Astrocyte of the hippocampus (primary cell): ENCODE measurements at regions not wholly inside any gene's neighbourhood (a gene's known extent, or its start where the extent isn't known, plus 50 kb on each side); places are given as distances from the start of the nearest gene placed in this dataset.

Source experiments
- DNase-seq: peaks from one replicate; pipeline ENCODE4 v3.0.0; 2011; ENCODE audit warnings: low read depth, low spot score

GRCh38 chr4:20590849-20591248, 109.4 kb upstream of the PACRGL start:
- DNase-seq: no peak

GRCh38 chr4:20591571-20591970, 108.7 kb upstream of the PACRGL start:
- no peak for DNase-seq

- no peak for DNase-seq
These were observed 108.2 kb upstream of the PACRGL start for GRCh38 chr4:20592013-20592412.

- peak; percentile 43 for DNase-seq
These were observed 107.6 kb upstream of the PACRGL start for GRCh38 chr4:20592663-20593062.

GRCh38 chr4:20598626-20599025, 101.6 kb upstream of the PACRGL start:
- DNase-seq: no peak

GRCh38 chr4:20603671-20604313, 96.5 kb upstream of the PACRGL start:
- DNase-seq: peak; percentile 28

- peak; percentile 84 for DNase-seq
These were observed 87.9 kb upstream of the PACRGL start for GRCh38 chr4:20612313-20612712.

GRCh38 chr4:20614816-20615215, 85.4 kb upstream of the PACRGL start:
- DNase-seq: no peak

- DNase-seq: peak; percentile 52
These were observed 84.6 kb upstream of the PACRGL start for GRCh38 chr4:20615486-20616260.

- DNase-seq: no peak
These were observed 83.9 kb upstream of the PACRGL start for GRCh38 chr4:20616313-20616712.

- DNase-seq: no peak
These were observed 83.4 kb upstream of the PACRGL start for GRCh38 chr4:20616848-20617247.

GRCh38 chr4:20617678-20618396, 82.4 kb upstream of the PACRGL start:
- no peak for DNase-seq

- DNase-seq: no peak
These were observed 81.5 kb upstream of the PACRGL start for GRCh38 chr4:20618731-20619130.

GRCh38 chr4:20621476-20621875, 78.8 kb upstream of the PACRGL start:
- no peak for DNase-seq

- no peak for DNase-seq
These were observed 77.6 kb upstream of the PACRGL start for GRCh38 chr4:20622701-20623100.

- no peak for DNase-seq
These were observed 76.3 kb upstream of the PACRGL start for GRCh38 chr4:20623939-20624338.

- DNase-seq: no peak
These were observed 75.4 kb upstream of the PACRGL start for GRCh38 chr4:20624793-20625374.

GRCh38 chr4:20625426-20625825, 74.8 kb upstream of the PACRGL start:
- no peak for DNase-seq

GRCh38 chr4:20626326-20627005, 73.8 kb upstream of the PACRGL start:
- no peak for DNase-seq

GRCh38 chr4:20627866-20628265, 72.4 kb upstream of the PACRGL start:
- DNase-seq: no peak

GRCh38 chr4:20629186-20630106, 70.8 kb upstream of the PACRGL start:
- no peak for DNase-seq
